Mucosa of stomach (tissue), 1 donor: ENCODE measurements at regions not wholly inside any gene's neighbourhood (a gene's known extent, or its start where the extent isn't known, plus 50 kb on each side); places are given as distances from the start of the nearest gene placed in this dataset.

Source experiments
- H3K27me3 ChIP-seq: one replicate; pipeline ENCODE4 v1.7.0; 2013; ENCODE audit warnings: mild to moderate bottlenecking, low read length; ENCODE audit not compliant: control insufficient read depth, insufficient read depth
- H3K36me3 ChIP-seq: one replicate; pipeline ENCODE4 v1.7.0; 2013; ENCODE audit warnings: low read length; ENCODE audit not compliant: control insufficient read depth, insufficient read depth
- H3K4me1 ChIP-seq: one replicate; pipeline ENCODE4 v1.7.0; 2013; ENCODE audit warnings: mild to moderate bottlenecking, low read length; ENCODE audit not compliant: control insufficient read depth, insufficient read depth
- H3K4me3 ChIP-seq: one replicate; pipeline ENCODE4 v1.7.0; 2013; ENCODE audit warnings: low read length
- H3K9ac ChIP-seq: one replicate; pipeline ENCODE4 v1.7.0; 2013; ENCODE audit warnings: mild to moderate bottlenecking, low read length, moderate library complexity
- H3K9me3 ChIP-seq: one replicate; pipeline ENCODE4 v1.7.0; 2013; ENCODE audit warnings: mild to moderate bottlenecking, low read length, moderate library complexity; ENCODE audit not compliant: control insufficient read depth
- donor health status: Pancreatic carcinoma.

- Histone ChIP-seq H3K4me1 (no peaks in the 10 kb centered on the region), H3K9me3 (no peaks in the 10 kb centered on the region), H3K36me3 (no peaks in the 10 kb centered on the region), H3K4me3 (no peak overlapping the region), H3K27me3 (no peaks in the 10 kb centered on the region), H3K9ac (no peak overlapping the region)
Measured at GRCh38 chr22:47553436-47553835, 791.0 kb downstream of the TBC1D22A start.

- no peak overlapping the region for H3K9ac ChIP-seq
- no peaks in the 10 kb centered on the region for H3K9me3 ChIP-seq
- H3K36me3 ChIP-seq, result no peaks in the 10 kb centered on the region
- no peaks in the 10 kb centered on the region for H3K27me3 ChIP-seq
- H3K4me1 ChIP-seq, result no peaks in the 10 kb centered on the region
- H3K4me3 ChIP-seq, result no peak overlapping the region
Measured at GRCh38 chr22:47552541-47553205, 790.2 kb downstream of the TBC1D22A start.

GRCh38 chr22:47552024-47552423 is 789.6 kb downstream of the TBC1D22A start:
- no peaks in the 10 kb centered on the region for H3K27me3 ChIP-seq
- H3K4me3 ChIP-seq, result no peak overlapping the region
- no peak overlapping the region for H3K9ac ChIP-seq
- H3K4me1 ChIP-seq, result no peaks in the 10 kb centered on the region
- H3K9me3 ChIP-seq, result no peaks in the 10 kb centered on the region
- no peaks in the 10 kb centered on the region for H3K36me3 ChIP-seq

- no peak overlapping the region for H3K9ac ChIP-seq
- no peaks in the 10 kb centered on the region for H3K4me1 ChIP-seq
- H3K4me3 ChIP-seq, result no peak overlapping the region
- no peaks in the 10 kb centered on the region for H3K9me3 ChIP-seq
- no peaks in the 10 kb centered on the region for H3K36me3 ChIP-seq
- H3K27me3 ChIP-seq, result no peaks in the 10 kb centered on the region
Measured at GRCh38 chr22:47551431-47551775, 789.0 kb downstream of the TBC1D22A start.

GRCh38 chr22:47550524-47551430 is 788.3 kb downstream of the TBC1D22A start:
- Histone ChIP-seq H3K4me3 (no peak overlapping the region), H3K27me3 (no peaks in the 10 kb centered on the region), H3K36me3 (no peaks in the 10 kb centered on the region), H3K9me3 (no peaks in the 10 kb centered on the region), H3K4me1 (no peaks in the 10 kb centered on the region), H3K9ac (no peak overlapping the region)

GRCh38 chr22:47549741-47550340 is 787.4 kb downstream of the TBC1D22A start:
- H3K27me3 ChIP-seq, result no peaks in the 10 kb centered on the region
- H3K4me1 ChIP-seq, result no peaks in the 10 kb centered on the region
- no peak overlapping the region for H3K9ac ChIP-seq
- no peak overlapping the region for H3K4me3 ChIP-seq
- no peaks in the 10 kb centered on the region for H3K36me3 ChIP-seq
- no peaks in the 10 kb centered on the region for H3K9me3 ChIP-seq

- no peaks in the 10 kb centered on the region for H3K36me3 ChIP-seq
- H3K27me3 ChIP-seq, result no peaks in the 10 kb centered on the region
- no peaks in the 10 kb centered on the region for H3K4me1 ChIP-seq
- no peak overlapping the region for H3K9ac ChIP-seq
- no peak overlapping the region for H3K4me3 ChIP-seq
- no peaks in the 10 kb centered on the region for H3K9me3 ChIP-seq
Measured at GRCh38 chr22:47548953-47549740, 786.7 kb downstream of the TBC1D22A start.

- no peak overlapping the region for H3K4me3 ChIP-seq
- H3K9ac ChIP-seq, result no peak overlapping the region
- H3K27me3 ChIP-seq, result no peaks in the 10 kb centered on the region
- H3K4me1 ChIP-seq, result no peaks in the 10 kb centered on the region
- no peaks in the 10 kb centered on the region for H3K36me3 ChIP-seq
- H3K9me3 ChIP-seq, result no peaks in the 10 kb centered on the region
Measured at GRCh38 chr22:47547881-47548650, 785.6 kb downstream of the TBC1D22A start.

- Histone ChIP-seq H3K9ac (no peak overlapping the region), H3K4me3 (no peak overlapping the region), H3K36me3 (no peaks in the 10 kb centered on the region), H3K4me1 (no peaks in the 10 kb centered on the region), H3K9me3 (no peaks in the 10 kb centered on the region), H3K27me3 (no peaks in the 10 kb centered on the region)
Measured at GRCh38 chr22:47547239-47547661, 784.8 kb downstream of the TBC1D22A start.

GRCh38 chr22:47544696-47545095 is 782.2 kb downstream of the TBC1D22A start:
- Histone ChIP-seq H3K4me1 (no peaks in the 10 kb centered on the region), H3K9me3 (no peaks in the 10 kb centered on the region), H3K27me3 (no peaks in the 10 kb centered on the region)

GRCh38 chr22:47543447-47543846 is 781.0 kb downstream of the TBC1D22A start:
- Histone ChIP-seq H3K9me3 (no peaks in the 10 kb centered on the region), H3K4me1 (no peaks in the 10 kb centered on the region), H3K4me3 (no peak overlapping the region), H3K9ac (no peak overlapping the region), H3K36me3 (no peaks in the 10 kb centered on the region), H3K27me3 (no peaks in the 10 kb centered on the region)

More at GRCh38 chr22:47544696-47545095, 782.2 kb downstream of the TBC1D22A start:
- Histone ChIP-seq H3K4me3 (no peak overlapping the region), H3K36me3 (no peaks in the 10 kb centered on the region), H3K9ac (no peak overlapping the region)
